Mammary epithelial cell (primary cell): ENCODE measurements at regions not wholly inside any gene's neighbourhood (a gene's known extent, or its start where the extent isn't known, plus 50 kb on each side); places are given as distances from the start of the nearest gene placed in this dataset.

ENCODE experiments used
- EZH2 ChIP-seq: IDR thresholded peaks from 2 replicates; pipeline ENCODE4 v1.6.1; 2012; ENCODE audit warnings: low read length, inconsistent platforms, borderline replicate concordance
- TF ChIP-seq, protein P1 (sequence below), 2 donors: IDR thresholded peaks in 1 of 2; conservative IDR thresholded peaks in 1 of 2; 2 replicates each; pipeline ENCODE4 v1.5.1; 2011 to 2012; ENCODE audit warnings: inconsistent platforms in 2 of 2, low read length in 2 of 2, mild to moderate bottlenecking in 2 of 2, control low read depth in 1 of 2, low read depth in 1 of 2; ENCODE audit not compliant: insufficient read depth in 1 of 2; ENCODE audit errors: extremely low read depth in 1 of 2

DNA sequence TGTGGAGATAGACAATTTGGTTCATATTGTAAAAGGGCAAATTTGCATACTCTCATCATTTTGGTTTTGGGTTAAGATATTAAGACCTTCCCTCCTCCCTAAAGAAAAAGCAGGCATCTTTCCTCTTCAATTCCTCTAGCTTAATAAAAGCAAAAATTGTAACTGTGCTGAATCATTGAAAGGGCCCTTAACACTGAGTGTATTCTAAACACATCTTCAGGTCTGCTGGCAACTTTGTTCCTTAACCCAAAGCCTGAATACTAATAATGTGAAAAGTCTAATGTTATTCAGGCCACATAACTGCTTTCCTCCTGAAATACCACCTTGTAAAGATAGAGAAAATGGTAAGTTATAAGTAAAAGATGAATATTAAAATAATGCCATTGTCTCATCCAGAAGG, 1200.5 kb upstream of the FAM98A start:
- TF ChIP-seq, protein P1, sequence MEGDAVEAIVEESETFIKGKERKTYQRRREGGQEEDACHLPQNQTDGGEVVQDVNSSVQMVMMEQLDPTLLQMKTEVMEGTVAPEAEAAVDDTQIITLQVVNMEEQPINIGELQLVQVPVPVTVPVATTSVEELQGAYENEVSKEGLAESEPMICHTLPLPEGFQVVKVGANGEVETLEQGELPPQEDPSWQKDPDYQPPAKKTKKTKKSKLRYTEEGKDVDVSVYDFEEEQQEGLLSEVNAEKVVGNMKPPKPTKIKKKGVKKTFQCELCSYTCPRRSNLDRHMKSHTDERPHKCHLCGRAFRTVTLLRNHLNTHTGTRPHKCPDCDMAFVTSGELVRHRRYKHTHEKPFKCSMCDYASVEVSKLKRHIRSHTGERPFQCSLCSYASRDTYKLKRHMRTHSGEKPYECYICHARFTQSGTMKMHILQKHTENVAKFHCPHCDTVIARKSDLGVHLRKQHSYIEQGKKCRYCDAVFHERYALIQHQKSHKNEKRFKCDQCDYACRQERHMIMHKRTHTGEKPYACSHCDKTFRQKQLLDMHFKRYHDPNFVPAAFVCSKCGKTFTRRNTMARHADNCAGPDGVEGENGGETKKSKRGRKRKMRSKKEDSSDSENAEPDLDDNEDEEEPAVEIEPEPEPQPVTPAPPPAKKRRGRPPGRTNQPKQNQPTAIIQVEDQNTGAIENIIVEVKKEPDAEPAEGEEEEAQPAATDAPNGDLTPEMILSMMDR (conservative IDR thresholded peaks at IDR 0.05 in 1 of 2, IDR thresholded peaks at IDR 0.05 in 1 of 2; ENCODE audit: extremely low read depth in 1 of 2, insufficient read depth in 1 of 2, low read depth in 1 of 2, low read length in 2 of 2) = no peak
- no peak for TF ChIP-seq EZH2
